IPS-20b (cell line): ENCODE measurements at regions not wholly inside any gene's neighbourhood (a gene's known extent, or its start where the extent isn't known, plus 50 kb on each side); places are given as distances from the start of the nearest gene placed in this dataset.

Experiments
- H3K27ac ChIP-seq: one replicate; pipeline ENCODE4 v1.5.1; 2013; ENCODE audit warnings: low read length
- H3K27me3 ChIP-seq: 2 replicates; pipeline ENCODE4 v1.6.1; 2013; ENCODE audit warnings: mild to moderate bottlenecking, low read length, inconsistent platforms; ENCODE audit not compliant: insufficient read depth
- H3K36me3 ChIP-seq: 2 replicates; pipeline ENCODE4 v1.6.1; 2013; ENCODE audit warnings: low read depth, mild to moderate bottlenecking, inconsistent platforms, low read length, moderate library complexity; ENCODE audit not compliant: insufficient read depth
- H3K4me1 ChIP-seq: 2 replicates; pipeline ENCODE4 v1.6.1; 2013; ENCODE audit warnings: mild to moderate bottlenecking, control low read depth, inconsistent platforms, low read length, moderate library complexity; ENCODE audit not compliant: insufficient read depth
- H3K4me3 ChIP-seq: 2 replicates; pipeline ENCODE4 v1.5.1; 2013; ENCODE audit warnings: mild to moderate bottlenecking, low read length, inconsistent platforms
- H3K9ac ChIP-seq: 2 replicates; pipeline ENCODE4 v1.6.1; 2013; ENCODE audit warnings: low read depth, mild to moderate bottlenecking, inconsistent platforms, low read length, moderate library complexity
- H3K9me3 ChIP-seq: 2 replicates; pipeline ENCODE4 v1.6.1; 2013; ENCODE audit warnings: mild to moderate bottlenecking, low read depth, low read length, inconsistent platforms; ENCODE audit not compliant: insufficient read depth

GRCh38 chr21:35352793-35353192, 303.7 kb upstream of the RUNX1 start:
- Histone ChIP-seq H3K9me3 (no peaks in the 10 kb centered on the region), H3K27ac (no peak overlapping the region), H3K27me3 (no peaks in the 10 kb centered on the region), H3K4me3 (no peak overlapping the region), H3K9ac (no peak overlapping the region), H3K4me1 (no peaks in the 10 kb centered on the region), H3K36me3 (no peaks in the 10 kb centered on the region)

- Histone ChIP-seq H3K27ac (no peak overlapping the region), H3K36me3 (no peaks in the 10 kb centered on the region), H3K27me3 (no peaks in the 10 kb centered on the region), H3K9ac (no peak overlapping the region), H3K9me3 (no peaks in the 10 kb centered on the region), H3K4me1 (no peaks in the 10 kb centered on the region), H3K4me3 (no peak overlapping the region)
Measured at GRCh38 chr21:35352066-35352770, 303.1 kb upstream of the RUNX1 start.

GRCh38 chr21:35351434-35351833, 302.3 kb upstream of the RUNX1 start:
- no peaks in the 10 kb centered on the region for H3K4me1 ChIP-seq
- no peaks in the 10 kb centered on the region for H3K36me3 ChIP-seq
- no peak overlapping the region for H3K4me3 ChIP-seq
- H3K27ac ChIP-seq = no peak overlapping the region
- no peaks in the 10 kb centered on the region for H3K27me3 ChIP-seq
- no peak overlapping the region for H3K9ac ChIP-seq
- H3K9me3 ChIP-seq = no peaks in the 10 kb centered on the region

GRCh38 chr21:35350965-35351364, 301.9 kb upstream of the RUNX1 start:
- no peaks in the 10 kb centered on the region for H3K4me1 ChIP-seq
- no peak overlapping the region for H3K9ac ChIP-seq
- no peaks in the 10 kb centered on the region for H3K9me3 ChIP-seq
- no peak overlapping the region for H3K4me3 ChIP-seq
- no peak overlapping the region for H3K27ac ChIP-seq
- H3K36me3 ChIP-seq = no peaks in the 10 kb centered on the region
- H3K27me3 ChIP-seq = no peaks in the 10 kb centered on the region

- Histone ChIP-seq H3K27me3 (no peaks in the 10 kb centered on the region), H3K4me3 (no peak overlapping the region), H3K27ac (no peak overlapping the region), H3K9me3 (no peaks in the 10 kb centered on the region), H3K9ac (no peak overlapping the region), H3K36me3 (no peaks in the 10 kb centered on the region), H3K4me1 (no peaks in the 10 kb centered on the region)
Measured at GRCh38 chr21:35349376-35350080, 300.4 kb upstream of the RUNX1 start.

- Histone ChIP-seq H3K9me3 (no peaks in the 10 kb centered on the region), H3K27me3 (no peaks in the 10 kb centered on the region), H3K4me1 (no peaks in the 10 kb centered on the region), H3K4me3 (no peak overlapping the region), H3K9ac (no peak overlapping the region), H3K36me3 (no peaks in the 10 kb centered on the region), H3K27ac (no peak overlapping the region)
Measured at GRCh38 chr21:35348686-35349085, 299.6 kb upstream of the RUNX1 start.

- no peak overlapping the region for H3K4me3 ChIP-seq
- no peak overlapping the region for H3K9ac ChIP-seq
- H3K36me3 ChIP-seq = no peaks in the 10 kb centered on the region
- H3K27ac ChIP-seq = no peak overlapping the region
- H3K9me3 ChIP-seq = no peaks in the 10 kb centered on the region
- H3K27me3 ChIP-seq = no peaks in the 10 kb centered on the region
- no peaks in the 10 kb centered on the region for H3K4me1 ChIP-seq
Measured at GRCh38 chr21:35346697-35347096, 297.6 kb upstream of the RUNX1 start.

GRCh38 chr21:35345954-35346353, 296.9 kb upstream of the RUNX1 start:
- Histone ChIP-seq H3K27ac (no peak overlapping the region), H3K36me3 (no peaks in the 10 kb centered on the region), H3K9me3 (no peaks in the 10 kb centered on the region), H3K4me1 (no peaks in the 10 kb centered on the region), H3K9ac (no peak overlapping the region), H3K4me3 (no peak overlapping the region), H3K27me3 (no peaks in the 10 kb centered on the region)

- Histone ChIP-seq H3K9ac (no peak overlapping the region), H3K27me3 (no peaks in the 10 kb centered on the region), H3K4me3 (no peak overlapping the region), H3K27ac (no peak overlapping the region), H3K36me3 (no peaks in the 10 kb centered on the region), H3K4me1 (no peaks in the 10 kb centered on the region), H3K9me3 (no peaks in the 10 kb centered on the region)
Measured at GRCh38 chr21:35344582-35344981, 295.5 kb upstream of the RUNX1 start.

GRCh38 chr21:35343046-35343819, 294.1 kb upstream of the RUNX1 start:
- Histone ChIP-seq H3K27ac (no peak overlapping the region), H3K4me3 (no peak overlapping the region)

GRCh38 chr21:35342440-35342839, 293.3 kb upstream of the RUNX1 start:
- no peak overlapping the region for H3K27ac ChIP-seq
- no peaks in the 10 kb centered on the region for H3K36me3 ChIP-seq
- H3K27me3 ChIP-seq = no peaks in the 10 kb centered on the region
- no peak overlapping the region for H3K9ac ChIP-seq
- H3K9me3 ChIP-seq = no peaks in the 10 kb centered on the region
- no peak overlapping the region for H3K4me3 ChIP-seq
- no peaks in the 10 kb centered on the region for H3K4me1 ChIP-seq

More at GRCh38 chr21:35343046-35343819, 294.1 kb upstream of the RUNX1 start:
- Histone ChIP-seq H3K9ac (no peak overlapping the region), H3K4me1 (no peaks in the 10 kb centered on the region), H3K9me3 (no peaks in the 10 kb centered on the region), H3K27me3 (no peaks in the 10 kb centered on the region), H3K36me3 (no peaks in the 10 kb centered on the region)

- Histone ChIP-seq H3K27ac (no peak overlapping the region), H3K36me3 (no peaks in the 10 kb centered on the region), H3K27me3 (no peaks in the 10 kb centered on the region), H3K9ac (no peak overlapping the region), H3K9me3 (no peaks in the 10 kb centered on the region), H3K4me3 (no peak overlapping the region), H3K4me1 (no peaks in the 10 kb centered on the region)
Measured at GRCh38 chr21:35340273-35340672, 291.2 kb upstream of the RUNX1 start.
